ENCODE measurements at regions not wholly inside any gene's neighbourhood (a gene's known extent, or its start where the extent isn't known, plus 50 kb on each side); places are given as distances from the start of the nearest gene placed in this dataset.

DNA sequence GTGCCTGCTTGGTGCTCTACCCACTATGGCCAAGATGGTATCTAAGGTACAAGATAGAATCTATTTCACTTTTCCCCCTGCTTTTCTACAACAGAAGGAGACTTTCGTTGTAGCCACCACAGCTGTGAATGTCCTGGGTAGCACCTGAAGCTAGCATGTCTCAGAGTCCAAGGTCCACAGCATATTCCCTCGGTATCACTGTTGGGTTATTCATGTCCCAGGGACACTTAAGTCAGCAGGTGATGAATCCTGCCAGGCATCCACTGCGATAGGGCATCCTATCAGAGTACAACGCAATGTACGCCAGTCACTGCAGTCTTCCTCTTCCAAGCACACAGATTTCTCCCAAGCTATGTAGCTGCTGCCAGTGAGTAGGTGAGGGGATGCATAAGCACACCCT is 129.1 kb upstream of the LINC00305 start:
- TF ChIP-seq EZH2 (IDR thresholded peaks at IDR 0.05; ENCODE audit: insufficient read depth, poor library complexity, severe bottlenecking) (no peak), EZH2phosphoT487 (IDR thresholded peaks at IDR 0.05; ENCODE audit: insufficient read depth, low read depth) (no peak)

Data from GM23248 (cell line).